ENCODE measurements at regions not wholly inside any gene's neighbourhood (a gene's known extent, or its start where the extent isn't known, plus 50 kb on each side); places are given as distances from the start of the nearest gene placed in this dataset.

DNA sequence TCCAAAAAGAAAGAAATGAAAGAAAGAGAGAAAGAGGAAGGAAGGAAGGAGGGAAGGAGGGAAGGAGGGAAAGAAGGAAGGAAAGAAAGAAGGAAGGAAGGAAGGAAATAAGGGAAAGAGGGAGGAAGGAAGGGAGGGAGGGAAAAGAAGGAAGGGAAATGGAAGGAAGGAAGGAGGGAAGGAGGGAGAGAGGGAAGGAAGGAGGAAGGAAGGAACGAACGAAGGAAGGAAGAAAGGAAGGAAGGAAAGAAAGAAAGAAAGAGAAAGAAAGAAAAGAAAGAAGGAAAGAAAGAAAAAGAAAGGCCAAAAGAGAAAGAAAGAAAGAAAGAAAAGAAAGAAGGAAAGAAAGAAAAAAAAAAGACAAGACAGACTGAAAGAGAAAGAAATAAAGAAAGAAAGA is 263.9 kb upstream of the ATP10B start:
- DNase-seq: no peak

DNA sequence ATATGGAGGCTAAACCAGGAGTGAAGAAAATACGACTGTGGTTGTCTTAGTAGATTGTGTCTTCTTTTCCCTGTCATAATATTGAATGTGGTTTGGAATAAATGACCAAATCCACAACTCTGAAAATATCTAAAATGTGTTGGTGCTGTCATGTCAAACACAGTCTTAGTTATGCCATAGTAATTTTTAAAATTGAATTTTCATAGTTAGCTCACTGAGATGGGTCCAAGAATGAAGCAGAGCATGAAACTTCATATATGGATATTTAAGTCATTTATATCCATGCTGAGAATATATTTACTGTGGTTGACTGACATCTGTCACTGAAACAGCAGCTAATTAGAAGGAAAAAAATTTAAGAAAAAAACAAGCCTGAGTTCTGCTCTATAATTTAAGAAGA is 260.4 kb upstream of the ATP10B start:
- no peak for DNase-seq

DNA sequence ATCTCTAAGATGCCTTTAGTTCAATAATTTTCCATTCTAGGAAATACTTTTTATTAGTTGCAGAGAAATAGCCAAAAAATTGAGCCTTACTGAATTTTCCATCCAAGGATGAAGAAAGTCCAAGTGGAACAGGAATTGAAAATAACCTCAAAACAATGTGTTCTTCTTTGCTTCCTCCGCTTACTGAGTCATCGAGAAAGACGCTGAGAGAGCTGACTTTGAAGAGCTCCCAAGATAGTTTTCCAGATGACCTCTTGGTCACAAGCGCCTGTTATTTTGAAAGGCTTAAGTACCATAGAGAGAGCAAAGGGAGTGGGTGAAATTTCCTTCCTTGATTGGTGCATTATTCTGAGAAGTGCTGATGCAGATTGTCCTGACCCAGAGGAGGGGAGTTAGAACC is 253.5 kb upstream of the ATP10B start:
- no peak for DNase-seq

DNA sequence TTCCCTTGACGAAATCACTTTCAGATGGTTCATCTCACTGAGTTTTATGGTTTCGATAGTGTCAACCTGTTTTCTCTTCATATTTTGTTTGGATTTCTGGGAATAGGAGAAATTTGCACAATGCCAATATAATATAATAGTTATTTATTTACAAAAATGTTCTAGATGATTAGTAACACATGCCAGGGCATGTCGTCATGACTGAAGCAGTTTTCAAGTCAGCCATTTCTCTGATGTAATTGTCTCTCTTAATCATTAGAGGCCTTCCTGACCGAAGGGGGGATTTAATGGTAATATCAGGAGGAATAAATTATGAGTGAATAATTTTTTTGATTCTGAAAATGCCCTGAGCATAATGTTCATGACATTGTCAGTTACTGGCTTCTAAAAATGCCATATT is 246.5 kb upstream of the ATP10B start:
- no peak for DNase-seq

DNA sequence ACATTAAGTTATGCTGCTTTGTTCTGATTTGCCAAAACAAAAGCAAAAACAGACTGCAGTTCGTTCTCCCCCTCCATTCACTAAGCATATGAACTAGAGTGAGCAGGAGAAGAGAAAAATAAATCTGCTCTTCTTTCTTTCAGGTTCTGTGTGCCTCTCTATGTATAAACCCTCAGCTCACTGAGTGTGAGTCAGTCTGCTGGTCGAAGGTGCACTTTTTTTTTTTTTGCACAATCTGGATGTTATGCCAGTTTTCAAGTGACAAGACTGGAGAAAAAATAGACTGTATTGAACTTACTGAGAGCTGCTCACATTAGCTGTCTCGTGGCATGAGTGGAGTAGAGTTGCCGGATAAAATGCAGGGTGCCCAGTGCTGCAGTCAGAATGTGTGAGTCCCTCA is 244.6 kb upstream of the ATP10B start:
- DNase-seq: no peak

DNA sequence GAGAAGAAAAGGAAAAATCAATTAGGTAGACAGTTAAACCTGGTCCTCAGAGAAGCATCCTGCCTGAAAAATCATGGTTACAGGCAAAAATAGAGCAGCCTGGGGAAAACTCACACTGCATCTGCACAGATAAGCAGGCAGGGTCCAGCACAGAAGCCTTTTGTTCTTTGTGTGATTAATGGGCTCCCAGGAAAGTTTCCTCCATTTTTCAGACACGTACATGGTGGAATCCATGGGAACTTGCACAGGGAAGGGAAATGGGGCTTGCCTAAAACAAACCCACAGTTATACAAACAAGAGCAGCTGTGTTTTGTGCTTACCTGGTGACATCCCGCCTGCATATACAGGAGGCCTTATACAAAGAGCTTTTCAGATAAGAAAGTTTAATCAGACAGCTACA is 243.9 kb upstream of the ATP10B start:
- DNase-seq: no peak

DNA sequence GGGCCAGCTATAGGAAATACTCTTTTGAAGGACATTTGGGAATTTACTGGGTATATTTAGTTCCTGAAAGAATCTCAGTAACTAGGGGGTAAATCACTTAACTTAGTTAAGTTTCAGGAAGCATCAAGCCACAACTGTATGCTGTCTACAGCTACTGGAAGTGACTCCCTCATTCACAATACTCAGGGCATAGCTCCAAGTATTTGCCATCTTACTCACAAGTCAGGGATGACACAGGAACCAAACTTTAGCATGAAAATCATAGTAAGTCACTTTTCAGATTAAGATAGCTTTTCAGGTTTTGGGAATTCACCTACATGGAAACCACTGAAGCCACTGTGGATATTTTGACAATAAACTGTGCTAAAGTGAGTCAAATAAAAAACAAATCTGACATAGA is 242.4 kb upstream of the ATP10B start:
- DNase-seq: no peak

DNA sequence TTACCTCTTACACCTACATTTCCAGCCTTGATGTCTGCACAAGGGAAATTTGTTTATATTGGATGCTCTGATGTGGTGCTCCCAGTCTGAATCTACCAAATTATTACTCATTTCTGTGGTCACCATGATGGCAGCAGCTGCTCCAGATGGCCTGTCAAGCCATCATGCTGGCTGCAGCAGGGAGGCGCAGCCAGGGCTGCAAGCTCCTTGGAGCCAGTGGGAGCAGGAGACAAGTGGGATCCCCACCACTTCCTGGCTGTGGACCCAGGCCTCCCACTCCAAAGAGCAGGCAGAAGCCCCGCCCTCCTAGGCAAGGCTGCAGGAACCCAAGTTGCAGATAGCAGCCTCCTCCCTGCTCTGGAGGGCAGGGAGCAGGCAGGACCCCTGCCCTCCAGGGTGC is 241.1 kb upstream of the ATP10B start:
- DNase-seq: no peak

DNA sequence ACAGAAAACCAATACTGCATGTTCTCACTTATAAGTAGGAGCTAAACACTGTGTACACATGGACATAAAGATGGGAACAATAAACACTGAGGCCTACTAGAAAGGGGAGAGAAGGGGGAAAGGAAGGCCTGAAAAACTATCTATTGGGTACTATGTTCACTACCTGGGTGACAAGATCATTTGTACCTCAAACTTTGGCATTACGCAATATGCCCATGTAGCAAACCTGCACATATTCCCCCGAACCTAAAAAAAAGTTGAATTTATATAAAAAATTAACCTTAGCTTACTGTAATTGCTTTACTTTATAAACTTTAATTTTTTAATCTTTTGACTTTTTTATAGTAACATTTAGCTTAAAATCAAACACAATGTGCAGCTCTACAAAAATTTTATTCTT is 237.6 kb upstream of the ATP10B start:
- DNase-seq: no peak

DNA sequence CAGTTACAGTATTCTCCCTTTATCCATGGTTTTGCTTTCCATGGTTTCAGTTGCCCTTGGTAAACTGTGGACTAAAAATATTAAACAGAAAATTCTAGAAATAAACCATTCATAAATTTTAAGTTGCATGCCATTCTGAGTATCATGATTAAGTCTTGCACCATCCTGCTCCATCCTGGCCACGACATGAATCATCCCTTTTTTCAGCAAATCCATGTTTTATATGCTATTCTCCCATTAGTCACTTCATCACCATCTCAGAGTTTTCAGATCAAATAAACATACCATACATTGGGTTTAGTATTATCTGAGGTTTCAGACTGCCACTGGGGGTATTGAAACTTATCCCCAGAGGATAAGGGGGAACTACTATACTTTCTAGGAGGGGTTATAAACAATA is 234.4 kb upstream of the ATP10B start:
- DNase-seq: no peak

DNA sequence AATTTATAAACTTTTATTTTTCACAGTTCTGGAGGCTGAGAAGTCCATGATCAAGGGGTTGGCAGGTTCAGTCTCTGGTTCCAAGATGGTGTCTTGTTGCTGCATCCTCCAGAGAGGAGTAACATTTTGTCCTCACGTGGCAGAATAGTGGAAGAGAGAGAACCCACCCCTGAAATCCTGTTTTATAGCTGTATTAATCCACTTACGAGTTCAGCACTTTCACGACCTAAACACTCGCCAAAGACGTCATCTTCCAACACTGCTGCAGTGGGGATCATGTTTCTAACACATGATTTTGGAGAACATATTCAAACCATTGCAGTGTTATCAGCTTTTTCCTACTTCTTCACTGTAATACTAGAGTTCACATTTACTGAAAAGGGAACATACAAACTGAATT is 233.0 kb upstream of the ATP10B start:
- DNase-seq: no peak

DNA sequence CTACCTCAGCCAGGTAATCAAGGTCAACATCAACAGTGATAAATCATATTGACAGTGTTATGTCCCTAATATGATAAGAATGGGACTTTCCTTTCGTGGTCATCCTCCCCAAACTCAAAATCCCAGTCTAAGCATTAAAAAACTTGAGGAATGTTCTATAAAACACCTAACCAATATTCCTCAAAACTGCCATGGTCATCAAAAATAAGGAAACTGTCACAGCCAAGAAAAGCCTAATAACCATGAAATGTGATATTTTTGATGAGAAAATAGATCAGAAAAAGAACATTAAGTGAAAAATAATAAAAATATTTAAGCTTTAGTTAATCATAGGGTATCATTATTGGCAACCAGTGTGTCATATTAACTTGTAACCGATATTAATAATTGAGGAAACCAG is 232.1 kb upstream of the ATP10B start:
- no peak for DNase-seq

DNA sequence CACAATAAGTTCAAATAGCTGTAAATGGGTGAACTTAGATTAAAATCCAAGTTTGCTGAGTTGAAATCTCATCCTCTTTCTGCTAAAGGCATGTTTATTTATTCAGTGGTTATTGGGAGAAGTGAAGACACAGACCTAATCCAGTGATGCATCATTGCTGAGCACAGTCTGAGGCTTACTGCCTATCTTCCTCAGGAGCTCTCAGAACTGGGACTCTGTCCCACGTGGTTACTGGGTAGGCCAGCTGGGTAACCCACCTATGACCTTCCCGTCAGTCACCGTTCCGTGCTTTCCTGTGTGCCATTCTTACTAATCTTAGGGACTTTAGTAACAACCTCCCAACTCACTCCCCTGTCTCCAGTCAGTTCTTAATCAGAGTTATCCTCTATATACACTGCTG is 226.8 kb upstream of the ATP10B start:
- DNase-seq: no peak

DNA sequence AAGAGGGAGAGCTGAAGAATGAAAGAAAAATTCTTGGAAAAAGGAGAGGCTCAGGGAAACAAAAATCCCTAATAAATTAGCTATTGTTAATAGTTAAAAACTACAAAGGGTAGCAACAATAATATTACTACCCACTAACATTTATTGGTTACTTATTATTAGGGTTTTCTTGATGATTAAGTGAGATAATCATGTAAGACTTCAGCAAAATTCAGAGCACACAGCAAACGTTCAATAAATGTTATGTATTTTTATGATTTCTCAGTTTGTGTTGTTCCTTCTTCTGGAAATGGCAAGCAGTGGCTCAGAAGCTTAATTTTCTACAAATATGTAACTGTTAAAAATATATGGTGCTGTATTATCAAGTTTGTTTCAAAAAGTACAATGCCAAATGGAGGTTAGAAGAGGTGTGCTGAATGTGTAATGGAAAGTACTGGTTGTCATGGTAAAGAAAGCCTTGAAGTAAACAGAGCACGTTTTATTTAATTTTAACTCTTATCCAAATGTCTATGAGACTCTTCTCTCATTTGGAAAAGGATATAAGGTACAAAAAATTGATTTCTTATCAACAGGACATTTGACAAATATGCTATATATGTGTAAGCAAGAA is 226.0 kb upstream of the ATP10B start:
- DNase-seq: no peak

DNA sequence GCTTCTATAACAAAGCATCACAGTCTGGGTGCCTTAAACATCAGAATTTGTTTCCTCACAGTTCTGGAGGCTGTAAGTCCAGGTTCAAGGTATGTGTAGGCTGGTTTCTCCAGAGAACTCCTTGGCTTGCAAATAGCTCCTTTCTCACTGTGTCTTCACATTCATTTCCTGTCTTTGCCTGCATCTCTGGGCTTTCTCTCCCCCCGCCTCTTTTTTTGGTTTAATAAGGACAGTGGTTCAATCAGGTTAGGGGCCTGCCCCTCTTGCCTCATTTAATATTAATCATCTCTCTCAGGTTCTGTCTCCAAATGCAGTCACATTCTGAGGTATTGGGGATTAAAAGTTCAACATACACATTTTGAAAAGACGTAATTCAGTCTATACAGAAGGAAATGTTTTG is 225.5 kb upstream of the ATP10B start:
- no peak for DNase-seq

DNA sequence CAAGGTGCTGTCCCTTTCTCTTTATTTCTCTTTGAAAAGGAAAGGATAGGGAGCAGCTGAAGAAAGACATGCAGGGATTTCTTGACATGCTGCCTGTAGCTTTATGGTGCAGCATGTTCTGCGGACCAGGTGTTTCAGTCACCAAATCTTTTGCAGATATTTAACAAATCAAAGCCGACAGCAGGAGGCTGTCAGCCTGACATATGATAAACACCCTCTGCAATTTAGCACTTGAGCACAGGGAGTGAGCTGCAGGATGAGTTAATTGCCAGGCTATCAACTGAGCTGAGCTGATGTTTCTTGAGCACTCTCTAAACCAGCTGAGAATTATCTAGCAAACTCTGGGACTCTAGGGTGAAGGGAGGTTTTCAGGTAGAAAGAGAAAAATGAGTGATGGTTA is 212.8 kb upstream of the ATP10B start:
- DNase-seq: no peak

DNA sequence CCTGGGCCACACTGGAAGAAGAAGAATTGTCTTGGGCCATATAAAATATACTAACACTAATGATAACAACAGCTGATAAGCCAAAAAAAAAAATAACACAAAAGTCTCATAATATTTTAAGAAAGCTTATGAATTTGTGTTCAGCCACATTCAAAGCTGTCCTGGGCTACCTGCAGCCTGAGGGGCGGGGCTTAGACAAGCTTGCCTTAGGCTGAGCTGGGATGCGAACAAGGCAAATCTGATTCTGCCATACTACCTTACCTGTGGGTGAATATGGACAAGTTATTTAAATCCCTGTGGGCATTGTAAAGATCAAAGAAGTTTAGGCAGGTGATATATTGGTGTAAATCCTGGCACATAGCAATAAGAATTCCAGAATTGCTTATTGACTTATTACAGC is 212.3 kb upstream of the ATP10B start:
- DNase-seq: no peak

DNA sequence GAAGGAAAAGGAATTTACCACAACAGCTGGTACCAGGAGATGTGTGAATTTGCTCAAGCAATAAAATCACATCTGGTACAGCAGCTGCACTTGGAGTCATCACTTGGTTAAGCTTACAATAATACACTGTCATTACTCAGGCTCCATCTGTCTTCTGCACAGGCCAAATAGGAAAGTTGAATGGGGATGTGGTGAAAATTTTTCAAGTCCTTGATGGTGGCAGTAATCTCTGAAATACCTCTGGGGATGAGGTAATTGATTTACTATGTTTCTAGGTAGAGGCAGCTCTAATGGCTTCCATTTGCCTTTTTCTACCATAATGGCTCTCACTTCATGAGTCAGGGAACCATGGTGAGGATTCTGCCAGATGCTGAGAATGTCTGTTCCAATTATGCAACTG is 206.8 kb upstream of the ATP10B start:
- no peak for DNase-seq

DNA sequence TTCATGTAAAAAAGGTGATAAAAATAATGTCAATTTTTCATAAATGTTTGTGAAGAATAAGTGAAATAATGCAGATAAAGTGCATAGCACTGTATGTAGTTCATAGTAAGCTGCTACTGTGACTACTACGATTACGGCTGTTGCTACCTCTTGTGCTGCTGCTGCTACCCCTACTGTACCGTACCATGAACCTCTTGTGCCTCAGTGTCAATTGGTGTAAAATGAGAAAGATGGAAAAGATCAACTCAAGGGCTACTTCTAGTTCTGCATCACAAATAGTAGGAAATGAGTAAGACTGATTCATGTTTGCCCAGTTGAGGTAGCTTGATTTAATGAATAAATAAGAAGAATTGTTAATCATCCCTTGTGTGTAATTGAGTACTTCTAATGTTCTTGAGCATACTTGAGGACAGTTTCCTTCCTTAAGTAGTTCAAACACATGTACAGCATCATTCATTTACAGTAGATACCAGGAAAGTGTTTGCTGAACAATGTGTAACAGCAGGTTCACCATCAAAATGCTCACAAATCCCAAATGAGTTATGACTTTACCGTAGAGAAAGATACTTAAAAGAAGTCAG is 200.0 kb upstream of the ATP10B start:
- DNase-seq: no peak

DNA sequence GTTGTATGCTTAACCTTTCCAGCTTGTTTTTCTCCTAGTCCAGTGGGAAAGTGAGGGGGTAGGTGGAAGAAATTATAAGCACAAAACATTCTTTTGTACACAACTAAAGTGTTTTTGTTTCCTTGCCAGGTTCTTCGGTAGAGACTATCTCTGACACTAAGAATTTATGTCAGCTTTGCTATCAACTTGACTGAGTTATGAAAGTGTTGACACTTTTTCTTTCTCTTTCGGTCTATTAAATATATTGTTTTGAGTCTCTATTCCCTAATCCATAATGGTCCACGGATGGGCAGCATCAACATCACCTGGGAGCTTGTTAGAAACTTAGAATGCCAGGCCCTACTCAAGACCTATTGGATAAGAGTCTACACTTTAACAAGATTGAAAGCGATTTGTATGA is 195.0 kb upstream of the ATP10B start:
- no peak for DNase-seq

DNA sequence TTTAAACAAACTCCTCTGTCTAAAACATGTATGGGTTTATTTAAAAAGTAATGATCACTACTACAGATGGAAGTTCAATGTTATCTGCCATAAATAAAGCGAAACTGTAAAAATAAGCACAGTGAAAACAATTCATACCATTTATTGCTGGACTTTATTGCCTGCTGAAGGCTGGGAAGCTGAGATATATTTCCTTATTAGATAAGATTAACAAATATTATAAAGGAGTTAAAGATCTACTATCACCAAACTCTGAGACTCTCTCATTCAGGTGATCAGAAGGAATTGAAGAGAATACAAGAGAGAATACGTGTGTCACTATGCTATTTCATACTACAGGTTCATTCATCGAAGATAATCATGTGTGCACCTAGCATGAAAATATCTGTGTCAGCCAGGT is 190.9 kb upstream of the ATP10B start:
- no peak for DNase-seq

DNA sequence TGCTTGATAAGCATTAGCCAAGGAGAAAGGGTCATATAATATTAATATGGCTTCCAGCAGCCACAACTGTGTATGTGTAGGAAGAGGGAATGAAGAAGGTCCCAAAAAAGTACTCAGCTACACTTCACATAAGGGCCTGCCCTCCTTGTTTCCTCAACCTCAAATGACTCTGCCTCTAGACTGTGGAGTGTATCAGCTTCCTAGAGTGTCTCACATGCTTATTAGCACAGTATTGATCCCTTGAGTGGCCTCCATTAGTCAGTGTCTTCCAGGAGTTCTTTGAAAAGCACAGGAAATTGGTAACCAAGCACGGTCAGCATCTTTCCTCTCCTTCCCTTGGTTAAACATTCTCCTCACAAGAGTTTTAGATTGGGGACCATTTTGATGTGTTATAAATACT is 190.4 kb upstream of the ATP10B start:
- DNase-seq: no peak

DNA sequence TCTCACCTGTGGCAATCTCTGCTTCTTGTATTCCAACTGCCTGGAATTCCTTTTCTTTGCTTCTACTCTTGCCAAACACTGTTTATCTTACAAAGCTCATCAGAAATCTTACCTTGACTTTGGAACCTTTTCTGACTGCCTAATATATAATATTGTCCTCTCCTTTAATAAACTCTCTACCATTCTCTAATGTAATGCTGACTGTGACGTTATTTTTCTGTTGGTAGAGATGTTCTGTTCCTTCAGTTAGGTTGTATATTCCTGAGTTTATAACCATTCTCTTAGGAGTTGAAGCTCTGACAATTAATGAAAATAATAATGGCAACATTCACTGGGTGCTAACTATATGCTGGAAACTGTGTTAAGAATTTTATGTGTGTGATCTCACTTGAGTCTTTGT is 188.8 kb upstream of the ATP10B start:
- DNase-seq: no peak

DNA sequence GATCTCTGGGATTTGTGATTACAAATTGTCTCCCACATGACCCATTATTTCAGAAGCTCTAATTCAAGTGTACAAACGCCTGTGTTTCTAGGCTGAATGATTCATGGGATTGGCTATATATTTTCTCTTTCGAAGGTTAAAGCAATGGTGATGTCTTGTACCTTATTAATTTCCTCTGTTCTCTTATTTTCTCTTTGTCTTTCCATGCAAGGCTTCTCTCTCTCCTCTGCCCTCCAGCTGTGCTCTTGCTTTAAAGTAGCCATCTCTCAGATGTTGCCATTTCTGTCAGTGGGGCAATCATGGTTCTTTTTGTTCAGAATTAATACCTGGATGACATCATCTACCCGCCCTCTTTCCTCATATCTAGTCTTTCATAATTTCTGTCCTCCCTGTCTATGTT is 184.3 kb upstream of the ATP10B start:
- DNase-seq: no peak

DNA sequence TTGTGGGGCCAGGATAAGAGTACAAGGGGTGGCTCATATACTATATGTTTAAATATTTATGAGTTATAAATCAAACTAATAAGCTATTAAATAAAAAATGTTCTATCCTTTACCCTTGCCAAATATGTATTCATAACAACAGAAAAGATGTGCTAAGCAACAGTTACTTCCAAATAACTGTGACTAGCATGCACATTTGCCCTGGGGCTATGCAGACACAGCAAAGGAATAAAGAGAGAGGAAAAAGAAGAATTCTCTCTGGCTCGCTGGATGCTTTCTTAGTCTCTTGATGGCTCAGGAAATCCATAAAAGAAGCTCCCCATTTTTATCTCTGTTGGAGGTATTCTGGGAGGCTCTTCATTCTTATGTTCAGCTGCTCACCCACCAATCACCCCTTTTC is 182.4 kb upstream of the ATP10B start:
- DNase-seq: no peak

DNA sequence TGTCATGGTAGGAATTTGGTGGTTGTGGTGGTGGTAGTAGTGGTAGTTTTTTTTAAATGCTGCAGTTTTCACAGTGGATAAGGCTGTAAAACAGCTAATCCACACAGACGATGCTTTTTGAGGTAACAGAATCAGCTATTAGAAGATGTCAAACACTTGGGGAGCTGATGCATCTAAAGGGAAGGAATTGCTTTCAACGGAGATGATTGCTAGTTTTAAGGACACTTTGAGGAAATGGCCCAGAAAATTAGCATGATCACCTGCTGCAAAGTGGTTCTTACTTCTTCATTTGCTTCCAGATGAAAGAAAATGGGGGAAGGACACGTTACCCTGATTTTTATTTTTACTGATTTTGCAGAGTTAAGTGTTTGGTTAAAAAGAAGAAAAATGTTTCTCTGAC is 178.2 kb upstream of the ATP10B start:
- DNase-seq: no peak

All from NCI-H146 (cell line).